PFSK-1 (cell line): ENCODE measurements at regions not wholly inside any gene's neighbourhood (a gene's known extent, or its start where the extent isn't known, plus 50 kb on each side); places are given as distances from the start of the nearest gene placed in this dataset.

ENCODE experiments used
- POLR2AphosphoS5 ChIP-seq: IDR thresholded peaks from 2 replicates; pipeline ENCODE4 v1.6.1; 2012; ENCODE audit warnings: low read depth, mild to moderate bottlenecking, control low read depth, low read length, moderate library complexity
- REST ChIP-seq, 2 experiments: IDR thresholded peaks; 2 replicates each; pipeline versions ENCODE4 v1.6.1 to v1.8.0; 2011 to 2012; ENCODE audit warnings: low read depth in 2 of 2, low read length in 2 of 2, control low read depth in 1 of 2, inconsistent platforms in 1 of 2, mild to moderate bottlenecking in 1 of 2, moderate library complexity in 1 of 2; ENCODE audit not compliant: insufficient read depth in 1 of 2

GRCh38 chr6:78578430-78578829 is 288.9 kb upstream of the IRAK1BP1 start:
- no peak for TF ChIP-seq POLR2AphosphoS5
- no peak for TF ChIP-seq REST (IDR thresholded peaks at IDR 0.05; ENCODE audit: insufficient read depth in 1 of 2, low read depth in 2 of 2, low read length in 2 of 2)
